ENCODE measurements at regions not wholly inside any gene's neighbourhood (a gene's known extent, or its start where the extent isn't known, plus 50 kb on each side); places are given as distances from the start of the nearest gene placed in this dataset.

DNA sequence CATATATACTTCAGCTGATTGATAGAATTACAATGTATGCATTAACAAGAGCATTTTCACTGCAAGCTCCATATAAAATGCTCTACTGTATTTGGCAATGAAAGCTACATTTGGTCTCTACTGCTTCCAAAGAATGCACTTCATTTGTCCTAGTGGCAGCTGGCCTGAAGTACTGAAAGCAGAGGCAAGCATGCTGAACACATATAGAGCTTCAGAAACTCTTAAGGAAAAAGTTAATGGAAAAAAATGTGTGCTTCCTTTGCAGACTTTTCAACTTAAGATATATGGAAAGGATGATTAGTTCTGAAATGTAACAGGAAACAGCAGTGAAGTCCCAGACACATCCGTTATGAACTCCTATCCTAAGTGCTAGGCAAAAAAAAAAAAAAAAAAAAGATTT, 537.1 kb upstream of the POM121L12 start:
- Mint-ChIP-seq H3K4me3 (no peak overlapping the region), H3K27ac (no peak overlapping the region), H3K4me1 (peaks cover 16% of the 10 kb centered on the region), H3K36me3 (ENCODE audit: low read depth) (no peaks in the 10 kb centered on the region), H3K9me3 (no peaks in the 10 kb centered on the region), H3K27me3 (ENCODE audit: low read depth) (no peaks in the 10 kb centered on the region)
- TF ChIP-seq, protein P1, sequence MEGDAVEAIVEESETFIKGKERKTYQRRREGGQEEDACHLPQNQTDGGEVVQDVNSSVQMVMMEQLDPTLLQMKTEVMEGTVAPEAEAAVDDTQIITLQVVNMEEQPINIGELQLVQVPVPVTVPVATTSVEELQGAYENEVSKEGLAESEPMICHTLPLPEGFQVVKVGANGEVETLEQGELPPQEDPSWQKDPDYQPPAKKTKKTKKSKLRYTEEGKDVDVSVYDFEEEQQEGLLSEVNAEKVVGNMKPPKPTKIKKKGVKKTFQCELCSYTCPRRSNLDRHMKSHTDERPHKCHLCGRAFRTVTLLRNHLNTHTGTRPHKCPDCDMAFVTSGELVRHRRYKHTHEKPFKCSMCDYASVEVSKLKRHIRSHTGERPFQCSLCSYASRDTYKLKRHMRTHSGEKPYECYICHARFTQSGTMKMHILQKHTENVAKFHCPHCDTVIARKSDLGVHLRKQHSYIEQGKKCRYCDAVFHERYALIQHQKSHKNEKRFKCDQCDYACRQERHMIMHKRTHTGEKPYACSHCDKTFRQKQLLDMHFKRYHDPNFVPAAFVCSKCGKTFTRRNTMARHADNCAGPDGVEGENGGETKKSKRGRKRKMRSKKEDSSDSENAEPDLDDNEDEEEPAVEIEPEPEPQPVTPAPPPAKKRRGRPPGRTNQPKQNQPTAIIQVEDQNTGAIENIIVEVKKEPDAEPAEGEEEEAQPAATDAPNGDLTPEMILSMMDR (IDR thresholded peaks at IDR 0.05; ENCODE audit: unreplicated experiment in 3 of 3): peak in 2 of 3 experiments; percentile 8 to 19

DNA sequence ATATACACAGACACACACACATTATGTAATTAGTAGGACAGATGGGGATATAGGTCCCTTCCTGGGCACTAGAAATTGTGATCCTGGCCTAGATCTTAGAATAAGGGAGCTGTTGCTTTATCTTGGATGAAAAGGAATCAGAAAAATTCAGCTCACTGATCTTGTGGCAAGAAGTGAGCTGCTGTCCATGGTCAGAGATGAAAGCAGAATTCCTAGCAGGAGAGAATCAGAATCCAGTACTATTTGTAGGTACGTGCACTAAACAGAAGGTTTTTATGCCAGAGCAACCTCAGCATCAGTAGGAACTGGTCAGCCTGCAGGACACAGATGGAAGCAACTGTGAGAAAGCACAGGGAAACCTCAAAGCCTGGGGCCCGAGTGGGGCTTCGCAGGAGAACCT, 549.2 kb upstream of the POM121L12 start:
- Mint-ChIP-seq H3K4me1 (no peaks in the 10 kb centered on the region), H3K9me3 (no peaks in the 10 kb centered on the region), H3K36me3 (ENCODE audit: low read depth) (no peaks in the 10 kb centered on the region), H3K27me3 (ENCODE audit: low read depth) (no peaks in the 10 kb centered on the region), H3K4me3 (no peak overlapping the region), H3K27ac (no peak overlapping the region)
- TF ChIP-seq, protein P1 (IDR thresholded peaks at IDR 0.05; ENCODE audit: unreplicated experiment in 3 of 3): no peak

DNA sequence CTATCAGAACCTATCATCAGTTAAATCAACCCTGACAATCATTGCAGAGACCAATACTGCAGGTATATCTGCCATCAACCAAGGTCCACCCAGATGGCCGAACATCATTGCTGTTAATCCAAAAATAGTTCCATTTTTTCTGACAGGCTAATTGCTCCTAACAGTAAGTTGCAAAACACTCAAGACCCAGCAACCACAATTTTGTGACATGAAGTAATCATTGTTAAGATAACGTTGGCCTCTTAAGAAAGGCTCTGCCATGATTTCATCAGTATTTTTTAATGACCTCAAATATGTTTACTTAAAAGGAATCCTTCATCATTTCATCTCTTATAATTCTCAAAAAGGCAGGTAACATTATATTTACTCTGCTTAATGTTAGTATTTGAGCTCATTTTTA, 553.4 kb upstream of the POM121L12 start:
- TF ChIP-seq, protein P1 (IDR thresholded peaks at IDR 0.05; ENCODE audit: unreplicated experiment in 3 of 3): no peak
- H3K9me3 Mint-ChIP-seq: no peaks in the 10 kb centered on the region
- H3K4me3 Mint-ChIP-seq: no peak overlapping the region
- H3K27ac Mint-ChIP-seq: no peak overlapping the region
- no peaks in the 10 kb centered on the region for H3K36me3 Mint-ChIP-seq (ENCODE audit: low read depth)
- no peaks in the 10 kb centered on the region for H3K4me1 Mint-ChIP-seq
- no peaks in the 10 kb centered on the region for H3K27me3 Mint-ChIP-seq (ENCODE audit: low read depth)

DNA sequence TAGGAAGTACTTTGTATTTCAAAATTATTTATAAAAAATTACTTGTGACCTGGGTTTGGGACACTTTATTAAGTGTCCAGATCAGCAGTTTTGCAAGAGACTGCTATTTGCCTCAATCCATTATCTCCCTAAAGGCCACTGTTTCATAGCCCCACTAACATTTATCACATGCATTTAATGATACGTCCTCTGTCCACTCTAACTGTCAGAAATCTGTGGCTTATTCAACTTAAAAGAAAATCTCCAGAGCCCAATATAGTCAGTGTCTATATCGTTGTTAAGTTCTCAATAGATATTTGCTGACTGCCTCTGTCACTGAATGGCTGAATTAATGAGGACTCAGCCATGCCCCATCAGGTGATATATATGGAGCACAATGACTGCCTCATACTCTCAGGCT, 553.9 kb upstream of the POM121L12 start:
- Mint-ChIP-seq H3K4me1 (no peaks in the 10 kb centered on the region), H3K9me3 (no peaks in the 10 kb centered on the region), H3K27ac (no peak overlapping the region), H3K4me3 (no peak overlapping the region), H3K27me3 (ENCODE audit: low read depth) (no peaks in the 10 kb centered on the region), H3K36me3 (ENCODE audit: low read depth) (no peaks in the 10 kb centered on the region)
- TF ChIP-seq, protein P1 (IDR thresholded peaks at IDR 0.05; ENCODE audit: unreplicated experiment in 3 of 3): no peak

DNA sequence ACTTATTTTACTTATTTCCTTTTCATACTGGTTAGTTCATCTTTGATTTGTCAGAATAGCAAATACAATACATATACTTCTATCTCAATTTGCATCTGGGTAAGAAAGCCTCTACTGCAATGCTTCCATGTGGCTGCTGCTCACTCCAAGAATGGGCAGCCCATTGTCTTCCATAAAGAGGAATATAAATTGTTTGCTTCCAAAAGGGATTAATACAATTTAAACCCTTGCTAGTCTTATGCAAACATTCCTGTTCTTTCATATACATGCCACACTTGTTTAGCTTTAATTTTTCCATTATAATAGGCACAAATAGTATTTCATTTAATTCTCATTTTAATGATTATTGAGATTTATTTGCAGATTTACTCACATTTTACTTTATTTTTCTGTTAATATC, 555.4 kb upstream of the POM121L12 start:
- no peaks in the 10 kb centered on the region for H3K36me3 Mint-ChIP-seq (ENCODE audit: low read depth)
- no peaks in the 10 kb centered on the region for H3K9me3 Mint-ChIP-seq
- peaks cover 5% of the 10 kb centered on the region for H3K4me1 Mint-ChIP-seq
- no peak overlapping the region for H3K27ac Mint-ChIP-seq
- TF ChIP-seq, protein P1 (IDR thresholded peaks at IDR 0.05; ENCODE audit: unreplicated experiment in 3 of 3): no peak
- no peak overlapping the region for H3K4me3 Mint-ChIP-seq
- H3K27me3 Mint-ChIP-seq (ENCODE audit: low read depth): no peaks in the 10 kb centered on the region

DNA sequence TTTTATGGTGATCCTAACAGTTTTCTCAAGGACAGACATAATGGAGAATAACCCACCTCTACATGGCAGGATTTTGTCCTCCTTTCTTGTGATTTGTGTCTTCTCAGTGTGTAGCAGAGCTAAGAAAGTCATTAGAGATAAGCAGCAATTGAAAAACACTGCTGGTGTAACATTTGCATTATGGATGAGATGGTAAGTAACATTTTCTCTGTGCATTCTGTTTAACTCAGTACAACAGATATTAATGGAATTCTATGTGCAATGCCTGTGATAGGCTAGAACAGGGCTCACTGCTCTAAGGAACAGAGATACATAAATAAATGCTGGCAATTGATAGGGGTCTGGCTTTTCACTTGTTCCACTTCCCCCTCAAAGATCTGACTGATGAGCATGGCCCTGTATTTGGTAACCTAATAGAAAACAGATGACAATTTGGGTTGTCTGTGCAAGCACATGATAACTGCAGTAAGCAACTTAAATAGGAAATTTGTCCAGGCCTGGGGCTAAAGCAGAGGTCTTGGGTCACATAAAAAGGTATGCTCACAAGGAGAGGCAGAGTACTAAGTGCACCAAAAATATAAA, 560.3 kb upstream of the POM121L12 start:
- Mint-ChIP-seq H3K9me3 (no peaks in the 10 kb centered on the region), H3K27ac (no peak overlapping the region), H3K4me1 (peaks cover 15% of the 10 kb centered on the region), H3K36me3 (ENCODE audit: low read depth) (no peaks in the 10 kb centered on the region), H3K27me3 (ENCODE audit: low read depth) (no peaks in the 10 kb centered on the region), H3K4me3 (no peak overlapping the region)
- TF ChIP-seq, protein P1 (IDR thresholded peaks at IDR 0.05; ENCODE audit: unreplicated experiment in 3 of 3): no peak
